HG03159 (cell line): ENCODE measurements at regions not wholly inside any gene's neighbourhood (a gene's known extent, or its start where the extent isn't known, plus 50 kb on each side); places are given as distances from the start of the nearest gene placed in this dataset.

Source experiments
- ATAC-seq: cut with Tn5 transposase; IDR thresholded peaks from one replicate; pipeline ENCODE4 v1.9.1; 2021; ENCODE audit warnings: mild to moderate bottlenecking, moderate library complexity; ENCODE audit not compliant: unreplicated experiment

GRCh38 chr5:173796721-173797495 lies 91.2 kb upstream of the CPEB4 start:
- no peak for ATAC-seq

GRCh38 chr5:173798127-173798810 lies 89.9 kb upstream of the CPEB4 start:
- ATAC-seq, result no peak

- no peak for ATAC-seq
Measured at GRCh38 chr5:173800340-173800739, 87.8 kb upstream of the CPEB4 start.

- ATAC-seq, result no peak
Measured at GRCh38 chr5:173801006-173801405, 87.1 kb upstream of the CPEB4 start.

GRCh38 chr5:173802670-173803165 lies 85.4 kb upstream of the CPEB4 start:
- ATAC-seq, result no peak

- ATAC-seq, result no peak
Measured at GRCh38 chr5:173804579-173804978, 83.6 kb upstream of the CPEB4 start.

- no peak for ATAC-seq
Measured at GRCh38 chr5:173806270-173807035, 81.7 kb upstream of the CPEB4 start.

- no peak for ATAC-seq
Measured at GRCh38 chr5:173807181-173807655, 80.9 kb upstream of the CPEB4 start.

- ATAC-seq, result no peak
Measured at GRCh38 chr5:173808079-173808808, 79.9 kb upstream of the CPEB4 start.

- ATAC-seq, result no peak
Measured at GRCh38 chr5:173809014-173809413, 79.1 kb upstream of the CPEB4 start.

- no peak for ATAC-seq
Measured at GRCh38 chr5:173812811-173813550, 75.2 kb upstream of the CPEB4 start.

- ATAC-seq, result no peak
Measured at GRCh38 chr5:173814053-173814452, 74.1 kb upstream of the CPEB4 start.

- no peak for ATAC-seq
Measured at GRCh38 chr5:173815571-173815970, 72.6 kb upstream of the CPEB4 start.

- ATAC-seq, result no peak
Measured at GRCh38 chr5:173816728-173817127, 71.4 kb upstream of the CPEB4 start.

- no peak for ATAC-seq
Measured at GRCh38 chr5:173817561-173817960, 70.6 kb upstream of the CPEB4 start.

- no peak for ATAC-seq
Measured at GRCh38 chr5:173819521-173819920, 68.6 kb upstream of the CPEB4 start.

- no peak for ATAC-seq
Measured at GRCh38 chr5:173823274-173823644, 64.9 kb upstream of the CPEB4 start.

GRCh38 chr5:173823721-173824567 lies 64.2 kb upstream of the CPEB4 start:
- ATAC-seq, result no peak

GRCh38 chr5:173825215-173825865 lies 62.8 kb upstream of the CPEB4 start:
- ATAC-seq, result no peak
